GM21717 (cell line): ENCODE measurements at regions not wholly inside any gene's neighbourhood (a gene's known extent, or its start where the extent isn't known, plus 50 kb on each side); places are given as distances from the start of the nearest gene placed in this dataset.
"Not testable (repeated sequence)": the region's sequence is repeated elsewhere in the genome, so short reads cannot be mapped to it uniquely, and the experiment has no call there.

Experiments
- ATAC-seq: cut with Tn5 transposase; IDR thresholded peaks from one replicate; pipeline ENCODE4 v1.9.1; 2021; ENCODE audit warnings: mild to moderate bottlenecking, moderate library complexity; ENCODE audit not compliant: unreplicated experiment

- no peak for ATAC-seq
These were observed 199.4 kb upstream of the GPRIN3 start for GRCh38 chr4:89506866-89507491.

- no peak for ATAC-seq
These were observed 195.0 kb upstream of the GPRIN3 start for GRCh38 chr4:89502581-89502980.

DNA sequence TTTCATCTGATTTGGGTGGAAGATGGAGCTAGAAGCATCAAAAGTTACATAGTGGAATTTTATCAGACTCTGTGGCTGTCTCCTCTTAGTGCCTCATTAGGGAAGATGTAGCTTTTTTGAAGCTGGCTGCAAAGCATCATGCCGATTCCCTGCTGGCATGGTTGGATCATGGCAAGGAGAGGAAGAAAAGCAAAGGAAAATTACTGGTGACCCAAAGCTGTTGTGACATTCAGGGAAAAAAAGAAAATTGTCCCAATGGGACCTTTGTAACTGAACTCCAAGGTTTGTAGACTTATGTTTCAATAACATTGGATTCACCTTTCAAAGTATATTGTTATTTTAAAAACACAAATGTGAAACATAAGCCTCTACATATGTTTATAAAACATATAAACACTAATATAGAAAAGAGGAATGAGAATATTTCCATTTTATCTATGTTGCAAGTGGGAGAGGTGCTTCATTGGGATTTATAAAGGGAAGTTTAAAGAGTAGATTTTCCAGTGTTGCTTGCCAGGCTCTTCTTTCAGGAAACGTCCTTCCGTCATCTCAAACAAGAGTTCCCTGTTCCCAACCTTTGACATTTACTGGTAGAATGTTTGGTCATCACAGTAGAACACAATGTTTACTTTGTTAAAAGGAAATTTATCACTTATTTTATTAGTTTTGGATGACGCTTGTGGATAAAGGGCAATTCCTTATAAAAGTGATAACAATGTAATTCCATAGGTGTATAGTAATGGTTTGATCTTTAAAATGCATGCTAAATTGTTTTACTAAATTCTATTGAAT lies 190.1 kb upstream of the GPRIN3 start:
- ATAC-seq: no peak

DNA sequence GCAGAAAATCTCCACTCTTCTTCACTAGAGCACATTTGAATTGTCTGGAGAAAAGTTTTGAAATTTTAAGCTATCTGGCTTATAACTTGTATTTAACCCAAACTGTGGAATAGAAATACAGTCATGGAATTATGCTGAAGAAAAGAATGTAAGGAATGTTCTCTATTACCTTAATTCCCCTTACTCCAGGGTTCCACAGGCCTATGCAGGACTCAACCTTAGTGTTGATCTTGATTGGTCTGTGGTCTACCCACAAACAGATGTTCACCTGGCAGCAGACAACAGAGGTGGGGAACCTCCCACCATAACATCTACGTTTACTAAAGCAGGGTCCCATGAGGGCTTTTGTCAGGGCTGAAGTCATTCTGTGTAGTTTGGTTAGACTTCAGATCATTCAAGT lies 189.3 kb upstream of the GPRIN3 start:
- no peak for ATAC-seq

DNA sequence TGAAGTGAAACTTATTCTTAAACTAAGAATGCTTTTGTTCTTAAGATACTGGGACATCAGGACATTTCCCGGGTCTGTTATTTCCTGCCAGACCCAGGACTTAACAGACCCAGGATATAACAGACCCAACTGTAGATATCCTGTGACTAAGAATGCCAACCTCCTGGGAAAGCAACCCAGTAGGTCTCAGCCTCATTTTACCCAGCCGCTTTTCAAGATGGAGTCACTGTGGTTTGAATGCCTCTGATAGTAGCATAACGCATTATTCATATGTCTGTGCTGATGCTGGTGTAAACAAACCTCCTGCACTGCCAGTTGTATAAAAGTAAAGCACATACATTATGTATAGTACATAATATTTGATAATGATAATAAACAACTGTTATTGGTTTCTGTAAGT lies 185.8 kb upstream of the GPRIN3 start:
- ATAC-seq: no peak

DNA sequence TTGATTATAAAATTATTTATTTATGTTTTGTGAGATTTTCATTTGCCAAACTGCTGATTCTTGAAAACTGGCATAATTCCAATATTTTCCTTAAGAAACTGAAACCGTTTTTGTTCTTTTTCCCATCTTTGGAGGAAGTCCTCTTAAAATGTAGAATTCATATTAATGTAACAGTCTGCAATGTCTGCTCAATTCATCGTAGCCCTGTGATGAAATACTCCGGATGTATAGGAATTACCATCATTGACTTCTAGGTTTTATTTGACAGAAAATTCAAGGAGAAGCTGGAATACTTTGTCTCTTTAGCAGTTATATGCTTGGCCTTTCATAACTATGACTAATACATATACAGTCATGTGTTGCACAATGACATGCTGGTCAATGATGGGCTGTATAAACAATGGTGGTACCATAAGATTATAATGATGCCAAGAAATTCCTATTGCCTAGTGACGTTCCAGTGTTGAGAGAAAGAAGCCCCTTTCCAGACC lies 185.0 kb upstream of the GPRIN3 start:
- no peak for ATAC-seq

DNA sequence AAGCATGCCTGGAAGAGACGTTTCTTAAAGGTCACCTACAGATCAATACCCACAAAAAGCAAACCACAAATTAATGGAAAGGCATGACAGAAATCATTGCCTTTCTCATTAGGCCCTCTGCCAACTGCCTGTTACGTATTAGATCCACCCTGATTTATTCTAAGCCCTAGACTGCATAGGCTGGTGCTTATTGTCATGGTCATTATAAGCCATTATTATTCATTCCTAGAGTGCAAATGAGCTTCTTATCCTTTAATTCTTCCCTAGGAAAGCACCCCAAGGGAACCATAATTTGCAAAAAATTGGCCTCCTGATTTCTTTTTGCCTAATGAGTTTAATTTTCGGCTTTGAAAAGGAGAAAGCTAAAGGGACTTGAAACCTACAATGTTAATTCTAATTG lies 184.2 kb upstream of the GPRIN3 start:
- no peak for ATAC-seq

DNA sequence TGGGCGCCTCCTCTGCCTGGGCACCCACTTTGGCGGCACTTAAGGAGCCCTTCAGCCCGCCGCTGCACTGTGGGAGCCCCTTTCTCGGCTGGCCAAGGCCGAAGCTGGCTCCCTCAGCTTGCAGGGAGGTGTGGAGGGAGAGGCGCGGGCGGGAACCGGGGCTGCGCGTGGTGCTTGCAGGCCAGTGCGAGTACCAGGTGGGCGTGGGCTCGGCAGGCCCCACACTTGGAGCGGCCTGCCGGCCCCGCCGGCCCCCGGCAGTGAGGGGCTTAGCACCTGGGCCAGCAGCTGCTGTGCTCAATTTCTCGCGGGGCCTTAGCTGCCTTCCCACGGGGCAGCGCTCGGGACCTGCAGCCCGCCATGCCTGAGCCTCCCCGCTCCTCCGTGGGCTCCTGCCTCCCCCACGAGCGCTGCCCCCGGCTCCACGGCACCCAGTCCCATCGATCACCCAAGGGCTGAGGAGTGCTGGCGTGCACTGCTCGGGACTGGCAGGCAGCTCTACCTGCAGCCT lies 182.4 kb upstream of the GPRIN3 start:
- ATAC-seq: not testable (repeated sequence)

GRCh38 chr4:89489338-89489771 lies 181.8 kb upstream of the GPRIN3 start:
- no peak for ATAC-seq

DNA sequence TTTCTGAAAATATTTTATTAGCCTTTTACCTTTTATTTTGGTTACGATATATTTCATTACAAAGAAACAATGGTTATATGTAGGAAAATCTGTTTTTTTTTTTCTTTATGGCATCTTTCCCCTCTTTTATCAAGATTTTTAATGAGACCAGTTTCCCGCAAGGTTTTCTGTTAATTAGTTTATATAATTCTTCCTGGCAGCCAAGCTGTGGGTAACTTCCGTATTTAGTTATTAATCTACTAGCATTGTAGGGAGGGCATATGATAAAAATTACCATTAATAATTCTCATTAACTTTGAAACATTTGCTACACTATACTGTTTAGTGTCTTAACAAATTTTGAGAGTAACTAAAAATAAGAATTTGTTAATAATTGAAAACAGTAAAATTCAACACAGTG lies 181.1 kb upstream of the GPRIN3 start:
- ATAC-seq: no peak

DNA sequence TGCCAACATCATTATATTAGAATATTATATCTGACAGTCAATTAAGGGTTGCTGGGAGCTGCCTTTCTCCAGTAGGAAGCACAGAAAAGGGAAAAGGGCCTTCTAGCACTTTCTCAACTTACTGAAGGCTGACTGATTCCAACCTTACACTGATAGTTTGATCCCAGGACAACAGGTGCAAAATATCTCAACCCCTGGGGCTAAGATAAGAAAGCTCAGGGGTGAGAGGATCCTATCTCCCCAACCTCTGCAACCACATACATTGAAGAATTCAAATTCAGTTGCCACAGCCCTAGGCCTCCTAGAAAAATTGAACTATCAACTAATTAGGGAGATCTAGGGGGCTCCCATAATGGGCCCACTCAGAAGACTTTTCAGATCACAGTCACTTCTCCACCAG lies 179.1 kb upstream of the GPRIN3 start:
- no peak for ATAC-seq

DNA sequence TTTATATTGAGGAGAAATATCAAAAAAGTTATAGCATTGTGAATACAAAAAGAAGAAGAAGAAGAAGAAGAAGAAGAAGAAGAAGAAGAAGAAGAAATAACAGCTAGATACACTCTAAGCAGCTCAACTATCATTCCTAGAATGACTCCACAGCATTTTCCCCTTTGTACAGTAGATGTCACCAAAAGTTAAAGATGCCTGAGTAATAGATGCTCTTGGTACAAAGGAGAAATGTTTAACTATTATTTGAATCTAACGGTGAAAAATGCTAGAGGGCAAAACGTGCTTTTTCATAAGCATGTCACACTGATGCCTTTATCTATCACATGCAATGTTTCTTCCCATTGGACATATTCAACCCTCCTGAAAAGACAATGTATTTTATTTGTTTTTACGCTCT lies 178.4 kb upstream of the GPRIN3 start:
- ATAC-seq: no peak

DNA sequence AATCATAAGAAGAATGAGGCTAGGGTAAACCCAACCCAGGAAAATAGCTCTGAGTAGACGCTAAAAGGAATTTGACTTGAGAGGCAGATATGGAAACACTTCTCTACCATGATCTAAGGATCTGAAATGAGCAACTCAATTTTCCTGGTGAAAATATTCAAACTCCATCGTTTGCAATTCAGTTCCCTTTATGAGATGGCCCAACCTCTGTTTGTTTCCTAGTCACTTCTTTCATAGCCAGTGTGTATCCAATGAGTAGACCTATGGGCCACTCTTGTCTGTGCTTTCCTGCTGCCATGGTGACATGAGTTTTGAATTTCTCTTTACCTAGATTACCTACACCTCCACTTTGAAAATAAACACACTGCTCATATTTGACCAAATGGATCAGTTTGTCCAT lies 176.2 kb upstream of the GPRIN3 start:
- no peak for ATAC-seq

- no peak for ATAC-seq
These were observed 175.5 kb upstream of the GPRIN3 start for GRCh38 chr4:89482926-89483595.

- ATAC-seq: no peak
These were observed 174.7 kb upstream of the GPRIN3 start for GRCh38 chr4:89482251-89482650.

DNA sequence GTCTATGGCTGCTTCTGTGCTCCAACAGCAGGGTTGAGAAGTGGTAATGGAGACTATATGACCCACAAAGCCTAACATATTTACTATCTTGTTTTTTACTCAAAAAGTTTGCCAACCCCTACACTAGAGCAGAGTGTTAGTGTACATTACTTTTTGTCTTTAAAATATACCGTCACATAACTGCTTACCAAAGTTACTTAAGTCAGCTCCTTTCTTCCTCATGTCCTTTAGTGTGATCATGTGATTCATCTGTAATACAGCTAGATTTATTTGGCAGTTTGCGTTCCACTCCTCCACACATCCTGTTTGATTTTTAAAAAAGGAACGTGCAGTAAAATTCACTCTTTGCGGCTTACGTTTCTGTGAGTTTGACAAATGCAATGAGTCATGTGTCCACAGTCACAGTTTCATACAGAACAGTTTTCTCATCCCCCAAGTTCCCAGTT lies 162.4 kb upstream of the GPRIN3 start:
- ATAC-seq: no peak

DNA sequence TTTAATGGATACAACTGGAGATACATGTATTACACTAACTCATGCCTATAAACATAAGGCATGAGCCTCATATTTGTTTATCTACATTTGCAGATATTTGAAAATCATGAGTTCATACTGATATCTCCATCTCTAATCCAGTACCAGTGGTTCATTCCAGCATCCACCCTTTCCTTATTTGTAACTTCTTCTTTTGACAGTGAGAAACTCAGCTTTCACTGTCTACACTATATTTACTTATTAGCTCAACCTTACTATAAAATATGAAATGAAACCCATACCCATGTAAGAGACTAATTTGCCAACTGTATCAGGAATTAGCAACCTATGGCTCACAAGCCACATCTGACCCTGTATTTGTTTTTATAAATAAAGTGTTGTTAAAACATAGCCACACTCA lies 161.9 kb upstream of the GPRIN3 start:
- ATAC-seq: no peak

- ATAC-seq: no peak
These were observed 161.0 kb upstream of the GPRIN3 start for GRCh38 chr4:89468602-89469001.

- ATAC-seq: no peak
These were observed 155.7 kb upstream of the GPRIN3 start for GRCh38 chr4:89463341-89463740.

DNA sequence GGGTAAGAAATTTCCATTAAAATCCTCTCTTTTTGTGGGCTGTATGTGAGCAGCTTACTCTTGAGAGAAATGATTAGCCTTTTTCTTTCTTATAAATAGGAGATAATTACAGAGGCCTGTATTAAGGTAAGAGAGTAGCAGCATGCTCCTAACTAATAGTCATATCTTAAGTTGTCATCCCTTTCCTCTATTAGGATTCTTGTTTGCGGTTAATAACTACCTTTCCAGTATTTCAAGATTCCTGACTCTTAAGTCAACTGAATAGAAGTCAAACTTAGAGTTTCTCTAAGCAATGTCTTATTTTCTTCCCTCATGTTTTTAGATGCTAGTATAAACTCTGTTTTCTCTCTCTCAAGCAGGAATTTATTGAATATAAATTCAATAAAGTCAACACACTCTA lies 139.9 kb upstream of the GPRIN3 start:
- ATAC-seq: no peak

GRCh38 chr4:89446193-89446592 lies 138.6 kb upstream of the GPRIN3 start:
- ATAC-seq: no peak

DNA sequence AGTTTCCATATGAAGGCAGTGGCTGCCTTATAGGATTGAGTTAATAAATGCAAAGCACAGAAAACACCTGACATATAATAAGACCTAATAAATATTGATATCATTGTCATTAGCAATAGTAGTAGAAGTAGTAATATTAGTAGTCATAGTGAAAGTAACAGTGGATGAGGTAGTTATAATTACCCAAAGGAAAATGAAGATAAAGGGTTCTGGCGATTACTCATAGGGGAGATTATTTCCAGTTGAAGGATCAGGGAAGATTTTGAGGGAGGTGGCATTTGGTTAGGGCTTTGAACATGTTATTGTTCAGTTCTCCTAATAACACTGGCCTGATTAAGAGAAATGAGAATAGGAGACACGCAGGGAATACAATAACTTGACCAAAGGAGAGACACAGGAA lies 131.9 kb upstream of the GPRIN3 start:
- no peak for ATAC-seq
